Common myeloid progenitor, CD34-positive (primary cell): ENCODE measurements at regions not wholly inside any gene's neighbourhood (a gene's known extent, or its start where the extent isn't known, plus 50 kb on each side); places are given as distances from the start of the nearest gene placed in this dataset.
A peak's percentile ranks its signal among the peaks of the same experiment; 100 is the strongest.
"Not testable (repeated sequence)": the region's sequence is repeated elsewhere in the genome, so short reads cannot be mapped to it uniquely, and the experiment has no call there.

Source experiments
- CTCF ChIA-PET: fragments of 350-600 bp; sonication (Branson Sonifier 250); formaldehyde crosslinking; loops from one replicate; lab custom pipeline; 2021; ENCODE audit warnings: antibody characterized with exemption; lab: Charles Lee
- POLR2A ChIA-PET: fragments of 350-600 bp; sonication (Branson Sonifier 250); formaldehyde crosslinking; loops from one replicate; lab custom pipeline; 2021; ENCODE audit warnings: antibody characterized with exemption; lab: Charles Lee
- DNase-seq, 3 donors: peaks; one replicate each; pipeline versions ENCODE4 v3.0.0 to v3.0.0-alpha.2; 2013
- H3K27ac ChIP-seq, 2 experiments: 1 replicate in 1 of 2; 2 replicates in 1 of 2; pipeline ENCODE4 v1.7.0; 2013; ENCODE audit warnings: inconsistent platforms in 2 of 2, low read length in 2 of 2, mild to moderate bottlenecking in 2 of 2, low read depth in 1 of 2, moderate library complexity in 1 of 2; ENCODE audit not compliant: severe bottlenecking in 2 of 2, insufficient read depth in 1 of 2, poor library complexity in 1 of 2
- H3K27me3 ChIP-seq, 5 experiments: replicated peaks in 2 of 5; 1 replicate in 3 of 5; 2 replicates in 2 of 5; pipeline versions ENCODE4 v1.6.1 to v1.7.0; 2013; ENCODE audit warnings: low read length in 4 of 5, mild to moderate bottlenecking in 2 of 5, moderate library complexity in 2 of 5, inconsistent platforms in 1 of 5; ENCODE audit not compliant: insufficient read depth in 5 of 5, control insufficient read depth in 4 of 5
- H3K36me3 ChIP-seq, 4 experiments: 1 replicate in 2 of 4; 2 replicates in 2 of 4; pipeline versions ENCODE4 v1.6.1 to v1.7.0; 2013; ENCODE audit warnings: low read length in 3 of 4, control low read depth in 1 of 4, mild to moderate bottlenecking in 1 of 4; ENCODE audit not compliant: control insufficient read depth in 4 of 4, insufficient read depth in 4 of 4
- H3K4me1 ChIP-seq, 4 experiments: 1 replicate in 3 of 4; 2 replicates in 1 of 4; pipeline versions ENCODE4 v1.6.1 to v1.7.1; 2013; ENCODE audit warnings: low read length in 3 of 4, mild to moderate bottlenecking in 3 of 4, control low read depth in 1 of 4, inconsistent platforms in 1 of 4, moderate library complexity in 1 of 4; ENCODE audit not compliant: control insufficient read depth in 4 of 4, insufficient read depth in 4 of 4; ENCODE audit errors: control extremely low read depth in 1 of 4
- H3K4me3 ChIP-seq, 7 experiments: 1 replicate in 4 of 7; 2 replicates in 3 of 7; pipeline versions ENCODE4 v1.5.1 to v1.7.0; 2013; ENCODE audit warnings: mild to moderate bottlenecking in 7 of 7, low read length in 6 of 7, moderate library complexity in 6 of 7, inconsistent platforms in 2 of 7, low read depth in 2 of 7, control low read depth in 1 of 7; ENCODE audit not compliant: insufficient read depth in 4 of 7, control insufficient read depth in 1 of 7; ENCODE audit errors: extremely low read depth in 1 of 7
- H3K9me3 ChIP-seq, 5 experiments: 1 replicate in 4 of 5; 2 replicates in 1 of 5; pipeline versions ENCODE4 v1.6.1 to v1.7.1; 2013; ENCODE audit warnings: low read length in 4 of 5, mild to moderate bottlenecking in 2 of 5, inconsistent platforms in 1 of 5, low read depth in 1 of 5, moderate library complexity in 1 of 5; ENCODE audit not compliant: control insufficient read depth in 4 of 5, insufficient read depth in 2 of 5; ENCODE audit errors: control extremely low read depth in 1 of 5
- WGBS: methylation state at CpG from one replicate; pipeline ENCODE4 v1.1.5; 2013; ENCODE audit not compliant: insufficient coverage; 5-methylcytosine and 5-hydroxymethylcytosine counted together

- H3K27me3 ChIP-seq, H3K36me3 ChIP-seq, H3K4me1 ChIP-seq, CTCF ChIA-PET, H3K4me3 ChIP-seq, H3K27ac ChIP-seq, POLR2A ChIA-PET, DNase-seq, H3K9me3 ChIP-seq: not testable (repeated sequence)
- 100% methylated on average over 5 of the region's 15 CpGs for WGBS
These were observed 1431.8 kb downstream of the FOXD4L5 start for GRCh38 chr9:63853140-63853751.

- CTCF ChIA-PET, H3K9me3 ChIP-seq, H3K4me3 ChIP-seq, H3K4me1 ChIP-seq, H3K36me3 ChIP-seq, DNase-seq, H3K27me3 ChIP-seq, POLR2A ChIA-PET, H3K27ac ChIP-seq: not testable (repeated sequence)
- WGBS, result 29% methylated on average over 1 of the region's 1 CpG
These were observed 1460.2 kb downstream of the FOXD4L5 start for GRCh38 chr9:63824804-63825203.

- CTCF ChIA-PET, H3K27me3 ChIP-seq, H3K4me1 ChIP-seq, H3K36me3 ChIP-seq, POLR2A ChIA-PET, H3K27ac ChIP-seq, H3K4me3 ChIP-seq, H3K9me3 ChIP-seq: not testable (repeated sequence)
- 61% methylated on average over 8 of the region's 8 CpGs for WGBS
- DNase-seq, result peak in 1 of 3 donors; percentile 8
These were observed 1461.4 kb downstream of the FOXD4L5 start for GRCh38 chr9:63823375-63824201.

GRCh38 chr9:63822615-63823374 is 1462.2 kb downstream of the FOXD4L5 start:
- POLR2A ChIA-PET, DNase-seq, H3K36me3 ChIP-seq, H3K27ac ChIP-seq, CTCF ChIA-PET, H3K4me3 ChIP-seq, H3K27me3 ChIP-seq, H3K4me1 ChIP-seq: not testable (repeated sequence)
- WGBS, result 56% methylated on average over 3 of the region's 6 CpGs
- peaks cover 0 to 12% (median 5%) of the 10 kb centered on the region in 5 experiments for H3K9me3 ChIP-seq

- POLR2A ChIA-PET, CTCF ChIA-PET: not testable (repeated sequence)
These were observed 1463.7 kb downstream of the FOXD4L5 start for GRCh38 chr9:63821293-63821692.

GRCh38 chr9:63820882-63821281 is 1464.1 kb downstream of the FOXD4L5 start:
- H3K27ac ChIP-seq, H3K4me3 ChIP-seq, CTCF ChIA-PET, DNase-seq, POLR2A ChIA-PET, H3K36me3 ChIP-seq: not testable (repeated sequence)
- 81% methylated on average over 10 of the region's 13 CpGs for WGBS
- Histone ChIP-seq H3K9me3 (peaks cover 0 to 20% (median 11%) of the 10 kb centered on the region in 5 experiments), H3K4me1 (peaks cover 0 to 11% (median 8%) of the 10 kb centered on the region in 4 experiments), H3K27me3 (peaks cover 0 to 17% (median 7%) of the 10 kb centered on the region in 5 experiments)

More at GRCh38 chr9:63821293-63821692, 1463.7 kb downstream of the FOXD4L5 start:
- H3K4me3 ChIP-seq, H3K27ac ChIP-seq, H3K36me3 ChIP-seq: not testable (repeated sequence)
- peaks cover 0 to 11% (median 8%) of the 10 kb centered on the region in 4 experiments for H3K4me1 ChIP-seq
- peaks cover 0 to 20% (median 9%) of the 10 kb centered on the region in 5 experiments for H3K9me3 ChIP-seq
- WGBS, result 81% methylated on average over 7 of the region's 10 CpGs
- peaks cover 0 to 17% (median 7%) of the 10 kb centered on the region in 5 experiments for H3K27me3 ChIP-seq
- peak in 1 of 3 donors; percentile 8 for DNase-seq
